Islet of Langerhans (tissue), 1 donor: ENCODE measurements at regions not wholly inside any gene's neighbourhood (a gene's known extent, or its start where the extent isn't known, plus 50 kb on each side); places are given as distances from the start of the nearest gene placed in this dataset.
"Not testable (repeated sequence)": the region's sequence is repeated elsewhere in the genome, so short reads cannot be mapped to it uniquely, and the experiment has no call there.

ENCODE experiments used
- FAIRE-seq: peaks from one replicate; lab custom pipeline; 2011; peaks lifted over from hg19 to GRCh38; lab: Jason Lieb, UNC

DNA sequence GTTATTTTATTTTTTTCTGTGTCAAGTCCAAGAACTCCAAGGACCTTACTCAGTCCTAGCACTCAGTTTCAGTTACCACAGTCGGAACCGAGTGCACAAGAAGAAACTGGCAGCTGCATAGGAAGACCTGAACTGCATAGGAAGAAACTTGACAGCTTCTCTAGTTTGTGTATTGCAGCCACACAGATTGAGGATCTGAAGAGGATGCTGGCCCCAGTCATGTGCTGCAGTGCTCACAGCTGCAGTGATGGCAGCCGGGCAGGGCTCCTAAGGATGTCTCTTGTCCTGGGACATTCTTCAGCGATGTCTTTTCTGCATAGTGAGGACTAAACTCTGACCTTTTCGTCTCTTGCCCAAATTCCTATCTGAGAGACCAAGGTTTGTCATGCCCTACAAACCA lies 261.2 kb downstream of the STIM2 start:
- no peak for FAIRE-seq

DNA sequence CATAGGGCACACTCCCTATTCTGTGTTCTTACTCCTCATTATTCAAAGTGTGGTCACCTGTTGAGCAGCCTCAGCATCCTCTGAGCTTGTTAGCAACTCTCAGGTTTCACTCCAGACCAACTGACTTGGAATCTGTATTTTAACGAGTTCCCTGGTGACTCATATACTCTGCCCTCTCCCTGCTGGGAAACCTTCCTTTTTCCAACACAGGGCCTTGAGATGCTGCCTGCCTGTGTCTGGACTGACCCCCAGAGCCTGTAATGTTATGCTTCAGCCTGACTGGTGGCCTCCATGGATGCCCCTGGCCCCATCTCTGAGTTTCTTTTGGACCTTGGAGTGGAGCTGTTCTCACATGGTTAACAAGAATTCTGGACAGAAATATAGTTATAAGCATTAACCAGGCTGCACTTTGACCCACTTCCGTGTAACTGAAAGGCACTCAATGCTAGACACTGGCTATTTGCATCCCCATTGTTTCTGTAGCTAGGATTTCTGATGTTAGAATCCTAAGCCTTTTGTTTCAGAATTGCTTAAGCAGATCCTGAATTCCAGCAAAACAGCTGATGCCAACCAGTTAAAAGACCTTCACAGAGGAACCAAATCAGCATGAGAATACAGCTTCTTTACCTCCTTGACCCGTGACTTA lies 262.6 kb downstream of the STIM2 start:
- no peak for FAIRE-seq

DNA sequence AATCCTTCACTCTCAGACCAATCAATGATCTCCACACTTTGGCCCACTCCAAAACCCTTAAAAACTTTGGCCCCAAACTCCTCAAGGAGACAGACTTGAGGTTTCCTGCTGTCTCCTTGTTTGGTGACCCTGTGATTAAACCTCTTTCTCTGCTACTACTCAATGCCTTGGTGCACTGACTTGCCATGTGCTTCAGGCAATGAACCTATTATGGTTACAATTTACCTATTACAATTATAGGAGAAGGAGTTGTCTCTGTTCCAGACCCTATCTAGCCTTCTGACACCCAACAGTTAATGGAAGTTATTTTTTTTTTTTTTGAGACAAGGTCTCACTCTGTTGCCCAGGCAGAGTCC lies 263.1 kb downstream of the STIM2 start:
- no peak for FAIRE-seq

DNA sequence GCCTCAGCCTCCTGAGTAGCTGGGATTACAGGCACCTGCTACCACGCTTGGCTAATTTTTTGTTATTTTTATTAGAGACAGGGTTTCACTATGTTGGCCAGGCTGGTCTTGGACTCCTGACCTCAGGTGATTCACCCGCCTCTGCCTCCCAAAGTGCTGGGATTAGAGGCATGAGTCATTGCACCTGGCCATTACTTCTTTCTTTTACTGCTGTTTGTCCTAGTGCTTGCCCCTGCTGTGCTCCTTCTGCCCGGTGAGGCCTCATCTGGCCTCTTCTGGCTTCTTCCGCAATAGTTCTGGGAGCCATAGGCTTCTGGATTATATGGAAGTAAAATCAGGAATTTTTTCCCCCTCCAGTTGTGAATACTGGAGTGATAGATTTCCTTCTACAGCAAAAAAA lies 266.3 kb downstream of the STIM2 start:
- FAIRE-seq: not testable (repeated sequence)

DNA sequence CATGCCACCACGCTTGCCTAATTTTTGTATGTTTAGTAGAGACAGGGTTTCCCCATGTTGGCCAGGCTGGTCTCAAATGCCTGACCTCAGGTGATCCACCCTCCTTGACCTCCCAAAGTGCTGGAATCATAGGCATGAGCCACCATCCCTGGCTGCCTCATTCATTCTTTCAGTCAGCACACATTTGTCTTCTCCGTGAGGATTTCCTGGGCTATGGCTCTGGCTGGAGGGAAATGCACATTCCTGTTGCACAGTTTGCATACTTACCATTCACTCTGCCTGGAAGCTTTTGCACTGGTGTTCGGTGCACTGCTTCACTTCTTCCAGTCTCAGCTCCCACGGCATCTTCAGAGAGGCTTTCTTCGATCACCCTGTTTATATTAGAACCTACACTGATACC lies 267.8 kb downstream of the STIM2 start:
- no peak for FAIRE-seq

DNA sequence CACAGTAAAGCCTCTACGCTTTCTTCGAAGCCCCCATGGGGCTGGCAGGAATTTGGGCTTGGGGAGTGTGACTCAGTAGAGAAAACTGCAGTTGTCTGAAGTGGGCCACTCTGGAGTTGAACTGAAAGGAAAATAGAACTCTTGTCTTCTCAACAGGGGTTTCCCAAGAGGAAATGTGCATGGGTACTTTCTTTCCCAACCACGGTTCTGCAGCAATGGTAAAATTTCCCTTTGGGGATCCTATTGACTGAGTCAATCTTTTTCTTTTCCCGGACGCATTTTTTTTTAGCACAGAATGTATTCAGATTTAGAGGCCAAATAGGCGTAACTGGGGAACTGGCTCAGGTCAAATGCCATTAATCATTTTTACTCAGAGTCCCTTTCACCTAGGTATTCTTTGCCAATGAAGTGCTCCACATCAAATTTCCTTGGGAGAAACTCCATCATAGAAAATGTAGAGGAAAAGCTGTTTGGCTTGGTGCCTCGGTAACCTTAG lies 269.3 kb downstream of the STIM2 start:
- no peak for FAIRE-seq

DNA sequence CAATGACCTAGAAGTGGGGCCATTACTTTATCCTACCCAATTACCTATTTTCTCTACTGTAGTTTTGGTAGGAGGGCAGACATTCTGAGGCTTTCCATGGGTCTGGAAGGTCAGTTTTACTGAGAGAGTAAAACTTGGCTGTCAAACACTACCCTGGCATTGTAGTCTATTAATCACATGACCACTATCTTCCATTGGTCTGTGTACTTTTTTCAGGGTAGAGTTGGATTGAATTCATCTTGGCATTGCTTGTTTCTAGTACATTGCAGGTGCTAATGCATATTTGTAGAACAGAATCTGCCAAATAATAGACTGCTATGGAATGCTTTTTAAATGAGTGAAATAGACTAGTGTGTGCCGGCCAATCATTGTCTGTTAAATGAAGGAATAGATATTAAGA lies 271.9 kb downstream of the STIM2 start:
- no peak for FAIRE-seq

DNA sequence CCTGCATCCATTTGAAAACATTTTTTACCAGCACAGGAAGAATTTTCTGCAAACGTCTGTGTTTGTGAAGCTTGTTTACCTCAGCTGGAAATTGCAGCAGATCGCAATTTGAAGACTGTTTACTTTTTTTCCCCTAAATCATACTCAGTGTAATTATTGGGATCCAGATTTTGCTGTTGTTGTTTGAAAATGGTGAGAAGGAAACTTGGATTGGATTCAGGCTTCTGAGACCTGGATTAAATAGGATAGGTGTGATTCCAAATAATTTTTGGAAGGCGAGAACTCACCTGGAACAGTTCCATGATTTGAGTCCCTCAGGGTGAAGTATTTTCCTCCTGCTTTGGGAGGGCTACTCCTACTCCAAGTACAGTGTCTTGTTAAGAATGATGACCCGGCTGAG lies 279.8 kb downstream of the STIM2 start:
- no peak for FAIRE-seq

DNA sequence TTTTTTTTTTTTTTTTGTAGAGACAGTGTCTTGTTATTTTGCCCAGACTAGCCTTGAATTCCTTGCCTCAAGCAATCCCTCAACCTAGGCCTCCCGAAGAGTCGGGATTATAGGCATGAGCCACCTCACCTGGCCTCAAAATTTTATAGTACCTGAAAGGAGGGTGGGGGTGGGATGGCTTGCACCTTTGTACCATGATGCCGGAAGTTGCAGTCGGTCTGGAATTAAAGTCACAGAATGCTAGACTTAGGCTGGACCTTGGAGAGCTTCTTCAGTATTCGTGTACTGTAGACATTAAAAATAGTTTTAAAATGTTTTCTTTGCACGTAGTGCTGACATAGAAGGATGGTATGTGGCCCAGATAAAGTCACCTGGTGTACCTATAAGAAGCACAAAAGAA lies 280.9 kb downstream of the STIM2 start:
- FAIRE-seq: no peak

DNA sequence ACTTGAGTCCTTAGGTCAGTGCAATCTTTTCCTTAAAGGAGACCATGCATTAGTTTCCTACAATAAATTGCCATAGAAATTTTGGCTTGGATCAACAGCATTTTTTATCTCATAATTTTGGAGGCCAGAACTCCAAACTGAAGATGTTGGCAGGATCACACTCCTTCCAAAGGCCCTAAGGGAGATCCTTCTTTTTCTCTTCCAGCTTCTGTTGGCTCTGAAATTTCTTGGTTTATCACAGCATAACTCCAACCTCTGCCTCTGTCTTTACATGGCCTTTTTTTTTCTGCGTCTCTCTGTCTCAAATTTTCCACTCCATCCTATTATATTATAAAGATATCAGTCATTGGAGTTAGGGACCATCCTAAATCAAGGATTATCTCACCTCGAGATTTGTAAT lies 282.2 kb downstream of the STIM2 start:
- no peak for FAIRE-seq

DNA sequence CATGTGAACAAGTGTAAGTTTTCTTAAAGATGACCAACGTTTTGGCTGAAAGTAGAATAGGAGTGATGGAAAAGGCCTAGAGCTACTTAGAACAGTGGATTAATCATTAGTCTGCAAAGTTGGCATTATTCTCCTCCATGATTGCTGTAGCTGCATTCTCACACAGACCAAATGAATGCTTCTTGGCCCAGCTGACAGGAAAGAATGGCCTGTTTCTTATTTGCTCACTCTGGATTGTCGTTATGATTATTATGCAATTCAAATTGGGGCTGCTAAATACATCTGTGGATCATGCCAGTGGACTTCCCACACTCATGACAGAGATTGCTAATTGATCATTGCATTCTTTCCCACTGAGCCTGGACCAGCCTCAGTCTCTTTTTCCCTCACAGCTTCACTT lies 285.0 kb downstream of the STIM2 start:
- no peak for FAIRE-seq

DNA sequence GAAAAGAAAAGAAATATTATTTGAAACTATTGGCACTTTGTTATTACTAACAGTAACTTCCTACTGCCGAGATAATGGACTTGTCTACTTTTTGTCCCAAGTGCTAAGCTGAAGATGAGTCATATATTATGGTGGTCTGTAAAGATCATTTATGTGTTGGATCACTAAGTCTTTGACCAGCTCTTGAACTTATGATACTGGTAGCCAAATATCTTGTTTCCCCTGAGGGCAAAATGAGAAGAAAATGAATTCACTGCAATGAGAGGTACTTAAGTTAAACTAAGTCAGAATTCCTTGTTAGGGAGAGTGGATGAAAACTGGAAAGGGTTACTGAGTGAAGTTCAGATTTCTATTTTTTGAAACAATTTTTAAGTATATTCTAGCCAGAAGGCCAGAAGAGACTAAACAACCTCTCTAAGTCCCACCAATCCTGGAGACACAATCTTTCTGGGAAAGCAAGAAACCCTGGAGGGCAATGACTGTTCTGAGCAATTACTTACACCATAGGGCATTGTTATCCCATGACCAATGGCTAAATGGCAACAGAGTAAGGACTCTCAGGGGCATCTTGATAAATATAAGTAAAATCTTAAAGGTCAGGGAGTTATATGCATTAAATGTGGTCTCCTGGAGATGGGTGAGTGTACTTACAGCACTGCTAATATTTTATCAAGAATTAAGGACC lies 287.7 kb downstream of the STIM2 start:
- FAIRE-seq: no peak

DNA sequence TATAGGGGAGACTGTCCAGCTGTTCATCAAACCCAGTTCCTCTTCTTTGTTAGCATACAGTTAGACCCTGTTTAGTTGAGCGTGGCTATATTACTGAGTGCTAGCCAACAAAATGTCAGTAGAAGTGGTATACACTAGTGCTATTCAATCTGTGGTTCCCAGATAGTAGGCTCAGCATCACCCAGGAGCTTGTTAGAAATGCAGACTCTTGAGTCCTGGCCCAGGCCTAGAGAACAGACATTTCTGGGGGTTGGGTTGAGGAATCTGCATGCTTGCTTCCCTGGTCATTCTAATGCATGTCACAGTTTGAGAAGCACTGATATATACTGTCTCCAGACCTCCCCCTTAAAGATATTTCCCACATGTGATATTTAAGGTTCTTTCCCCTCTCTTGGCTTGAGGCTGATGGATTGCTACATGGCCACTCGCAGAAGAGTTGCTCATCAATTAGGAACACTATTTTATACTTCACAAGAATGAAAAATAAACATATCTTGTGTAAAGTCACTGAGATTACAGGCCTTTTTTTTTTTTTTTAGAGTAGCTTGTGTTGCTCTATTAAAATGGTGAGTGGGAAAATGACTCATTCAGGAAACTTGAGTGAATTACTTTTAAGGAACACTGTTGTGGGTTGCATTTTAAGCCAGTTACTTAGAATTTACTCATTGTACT lies 289.0 kb downstream of the STIM2 start:
- no peak for FAIRE-seq

DNA sequence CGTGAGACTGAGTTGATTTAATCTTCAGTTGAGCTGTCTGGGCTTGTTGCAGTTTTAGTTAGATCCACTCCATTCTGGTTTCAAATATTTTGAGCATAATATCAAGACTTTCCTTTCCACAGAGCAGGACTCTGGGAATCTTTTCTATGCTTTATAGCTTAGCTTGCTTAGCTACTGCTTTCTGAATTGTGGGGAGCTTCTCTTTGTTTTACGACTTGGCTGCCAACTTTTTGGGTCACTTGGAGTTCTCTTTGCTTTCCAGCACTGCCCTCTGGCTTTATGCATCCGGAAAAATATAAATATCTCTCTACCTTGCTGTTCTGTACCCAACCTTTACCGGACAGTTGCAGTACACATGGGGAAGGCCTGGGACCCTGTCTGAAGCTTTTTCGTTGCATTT lies 292.1 kb downstream of the STIM2 start:
- FAIRE-seq: no peak

DNA sequence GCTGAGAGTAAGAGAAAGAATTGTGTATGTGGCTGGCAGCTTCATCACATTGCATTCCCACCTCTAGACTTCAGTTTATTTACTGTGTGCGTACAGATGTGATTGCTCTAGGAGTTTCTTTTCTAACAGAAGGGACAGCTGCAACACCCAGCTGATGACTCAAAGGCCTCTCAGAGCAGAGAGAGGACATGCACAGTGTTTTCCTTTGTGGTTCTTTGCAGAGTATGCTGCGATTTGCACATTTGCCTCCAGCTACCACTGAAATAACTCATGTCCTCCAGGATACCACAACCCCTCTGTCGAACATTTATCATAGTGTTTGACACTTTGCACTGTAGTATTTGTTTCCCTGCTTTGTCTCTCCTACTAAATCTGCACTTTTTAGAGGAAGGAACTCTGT lies 294.1 kb downstream of the STIM2 start:
- FAIRE-seq: no peak

DNA sequence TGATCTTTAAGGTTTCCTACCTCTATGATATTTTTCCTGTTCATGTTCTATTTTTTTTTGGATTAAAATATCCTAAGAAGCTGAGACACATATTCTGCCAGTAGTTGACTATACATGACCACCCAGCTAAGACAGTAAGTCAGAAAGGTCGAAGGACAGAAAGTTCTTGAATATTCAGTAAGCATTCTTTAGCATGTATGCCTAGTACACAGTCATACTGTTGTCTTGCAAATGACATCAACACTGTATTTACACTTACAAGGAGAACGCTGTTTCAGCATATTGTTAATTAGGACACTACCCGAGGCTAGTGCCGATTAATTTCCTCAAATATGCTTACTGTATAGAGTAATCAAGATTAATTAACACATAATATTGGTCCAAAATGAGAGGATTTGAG lies 300.6 kb downstream of the STIM2 start:
- FAIRE-seq: no peak

DNA sequence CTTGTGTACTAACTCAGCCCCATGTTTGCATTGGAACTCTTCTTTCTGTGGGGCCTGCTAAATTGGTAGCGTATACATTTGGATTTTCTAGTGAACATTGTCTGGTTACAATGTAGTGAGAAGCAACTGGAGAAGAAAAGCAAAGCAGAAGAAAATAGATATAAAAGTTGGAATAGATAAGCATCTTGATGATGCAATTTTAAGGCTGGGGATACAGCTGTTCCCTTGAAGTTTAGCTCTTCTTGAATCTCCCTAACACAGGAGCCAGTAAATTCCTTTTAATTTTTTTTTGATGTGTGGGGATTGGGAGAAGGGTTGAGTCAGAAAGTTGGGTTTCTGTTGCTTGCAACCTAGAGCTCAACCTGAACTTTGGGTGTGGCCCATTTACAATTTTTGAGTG lies 308.1 kb downstream of the STIM2 start:
- FAIRE-seq: no peak

DNA sequence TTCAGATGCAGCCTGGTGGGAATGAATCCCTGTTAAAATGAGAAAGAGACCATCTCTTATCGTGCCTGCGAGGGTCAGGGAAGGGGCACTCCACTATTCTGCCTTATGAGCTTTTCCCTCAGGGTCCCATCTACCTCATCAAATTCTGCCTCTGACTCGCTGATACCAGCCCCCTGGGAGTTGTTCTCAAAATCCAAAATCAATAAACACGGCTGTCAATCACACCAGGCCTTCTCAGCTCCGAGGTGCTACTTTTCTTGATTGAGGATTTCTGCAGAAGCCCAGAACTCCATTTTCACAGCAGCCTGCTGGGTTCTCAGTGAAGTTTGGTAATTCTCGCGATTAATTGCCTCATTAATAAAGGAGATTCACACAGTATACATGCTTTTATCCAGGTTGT lies 312.6 kb downstream of the STIM2 start:
- FAIRE-seq: no peak

DNA sequence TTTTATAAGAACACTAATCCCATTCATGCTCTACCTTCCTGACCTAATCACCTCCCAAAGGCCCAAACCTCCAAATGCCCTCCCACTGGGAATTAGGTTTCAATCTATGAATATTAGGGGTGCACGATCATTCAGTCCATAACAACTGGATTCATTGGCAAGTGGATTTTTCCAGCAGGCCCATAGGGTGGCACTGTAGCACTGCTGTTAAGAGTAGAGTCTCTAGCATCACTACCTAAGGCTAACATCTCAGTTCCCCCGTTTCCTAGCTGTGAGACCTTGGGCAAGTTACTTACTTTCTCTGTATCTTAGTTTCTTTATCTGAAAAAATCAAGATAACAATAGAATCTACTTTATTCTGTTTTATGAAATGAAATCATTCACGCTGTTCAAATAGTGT lies 315.8 kb downstream of the STIM2 start:
- peak; percentile 45 for FAIRE-seq

DNA sequence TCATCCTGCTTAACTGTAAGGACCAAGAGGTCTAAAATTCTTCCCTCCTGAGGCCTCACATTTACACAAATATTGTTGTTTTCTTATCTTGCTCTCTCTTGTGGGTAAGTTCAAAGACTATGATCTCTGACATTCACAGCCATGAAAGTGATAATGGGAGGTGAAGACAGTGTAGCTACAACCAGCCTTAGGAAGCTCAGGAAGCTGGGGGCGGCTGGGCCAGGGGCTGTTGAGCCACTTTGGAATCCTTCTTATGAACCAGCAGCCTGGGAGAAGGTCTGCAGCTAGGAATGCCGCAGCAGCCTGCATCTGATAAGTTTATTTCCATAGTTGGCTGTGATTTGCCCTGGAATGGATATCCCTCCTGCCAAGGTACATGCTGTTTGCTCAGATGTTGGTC lies 316.2 kb downstream of the STIM2 start:
- FAIRE-seq: no peak

DNA sequence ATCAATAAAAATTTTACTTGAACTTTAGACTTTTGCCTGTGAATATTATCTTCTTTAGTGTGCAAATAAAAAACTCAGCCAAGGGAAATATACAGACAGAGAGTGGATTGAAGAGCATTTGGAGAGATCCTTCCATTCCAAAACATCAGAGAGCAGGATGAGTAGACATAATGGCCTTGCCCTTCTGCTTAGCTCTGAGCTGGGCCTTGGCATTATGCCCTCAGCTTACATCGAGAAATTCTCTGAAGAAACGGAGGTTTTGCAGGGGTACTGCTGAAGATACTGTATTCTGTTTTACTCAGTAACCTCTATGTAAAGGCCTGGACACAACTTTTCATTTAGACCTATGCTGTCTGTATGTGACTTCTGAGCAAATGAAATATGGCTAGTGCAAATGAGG lies 317.4 kb downstream of the STIM2 start:
- no peak for FAIRE-seq

DNA sequence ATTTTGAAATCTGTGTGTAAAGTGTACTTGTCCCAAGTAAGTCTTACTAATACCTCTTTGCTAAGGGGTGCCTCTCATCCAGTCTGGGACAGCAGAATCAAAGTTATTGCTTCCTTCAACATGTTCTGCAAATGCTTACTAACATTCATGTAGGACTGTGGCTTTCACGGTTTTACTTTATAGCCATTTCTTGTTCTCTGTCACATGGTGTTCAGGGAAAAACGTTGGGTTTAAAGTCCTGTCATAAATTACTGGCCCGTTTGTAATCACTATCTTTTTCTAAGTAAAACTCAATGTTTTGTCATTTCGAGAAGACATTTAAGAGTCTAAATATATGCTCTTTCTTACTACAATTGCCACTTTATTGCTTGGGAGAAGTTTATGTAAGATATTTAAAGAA lies 321.1 kb downstream of the STIM2 start:
- FAIRE-seq: no peak

DNA sequence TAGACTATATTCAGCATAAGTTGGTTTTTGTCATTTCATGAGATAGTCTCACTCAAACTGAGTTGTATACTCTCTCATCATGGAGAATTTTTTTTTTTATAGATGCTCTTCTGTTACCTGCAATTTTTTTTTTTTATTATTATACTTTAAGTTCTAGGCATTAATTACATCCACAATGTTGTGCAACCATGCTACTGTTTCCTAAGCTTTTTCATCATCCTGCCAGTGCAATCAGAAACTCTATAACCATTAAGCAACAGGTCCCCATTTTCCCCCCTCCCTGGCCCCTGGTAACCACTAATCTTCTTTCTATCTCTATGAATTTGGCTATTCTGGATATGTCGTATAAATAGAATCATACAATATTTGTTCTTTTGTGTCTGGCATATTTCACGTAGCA lies 321.6 kb downstream of the STIM2 start:
- no peak for FAIRE-seq
